ENCODE measurements at regions not wholly inside any gene's neighbourhood (a gene's known extent, or its start where the extent isn't known, plus 50 kb on each side); places are given as distances from the start of the nearest gene placed in this dataset.

DNA sequence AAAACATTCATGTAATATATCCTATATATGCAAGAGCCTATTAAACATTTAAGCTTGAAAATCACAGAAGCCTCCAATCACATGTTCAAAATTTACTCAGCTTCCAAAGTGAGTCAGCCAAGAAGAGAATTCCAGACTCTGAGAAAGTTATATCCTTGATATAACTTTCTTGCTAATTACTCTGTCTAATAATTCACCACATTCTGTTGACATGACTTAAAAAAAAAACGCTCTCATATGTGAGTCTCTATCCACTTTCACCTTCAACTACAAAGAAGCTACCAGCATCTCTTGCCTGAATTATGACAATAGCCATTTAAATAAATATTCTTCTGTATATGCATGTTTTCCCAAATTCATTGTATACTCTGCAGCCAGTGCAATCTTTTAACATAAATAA lies 1116.3 kb upstream of the CADM2 start:
- TF ChIP-seq, protein P1, sequence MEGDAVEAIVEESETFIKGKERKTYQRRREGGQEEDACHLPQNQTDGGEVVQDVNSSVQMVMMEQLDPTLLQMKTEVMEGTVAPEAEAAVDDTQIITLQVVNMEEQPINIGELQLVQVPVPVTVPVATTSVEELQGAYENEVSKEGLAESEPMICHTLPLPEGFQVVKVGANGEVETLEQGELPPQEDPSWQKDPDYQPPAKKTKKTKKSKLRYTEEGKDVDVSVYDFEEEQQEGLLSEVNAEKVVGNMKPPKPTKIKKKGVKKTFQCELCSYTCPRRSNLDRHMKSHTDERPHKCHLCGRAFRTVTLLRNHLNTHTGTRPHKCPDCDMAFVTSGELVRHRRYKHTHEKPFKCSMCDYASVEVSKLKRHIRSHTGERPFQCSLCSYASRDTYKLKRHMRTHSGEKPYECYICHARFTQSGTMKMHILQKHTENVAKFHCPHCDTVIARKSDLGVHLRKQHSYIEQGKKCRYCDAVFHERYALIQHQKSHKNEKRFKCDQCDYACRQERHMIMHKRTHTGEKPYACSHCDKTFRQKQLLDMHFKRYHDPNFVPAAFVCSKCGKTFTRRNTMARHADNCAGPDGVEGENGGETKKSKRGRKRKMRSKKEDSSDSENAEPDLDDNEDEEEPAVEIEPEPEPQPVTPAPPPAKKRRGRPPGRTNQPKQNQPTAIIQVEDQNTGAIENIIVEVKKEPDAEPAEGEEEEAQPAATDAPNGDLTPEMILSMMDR (IDR thresholded peaks at IDR 0.05), result no peak
- Histone ChIP-seq H3K27ac (no peak overlapping the region), H3K36me3 (no peaks in the 10 kb centered on the region), H3K4me1 (no peaks in the 10 kb centered on the region), H3K4me3 (no peak overlapping the region), H3K9me3 (no peaks in the 10 kb centered on the region), H3K27me3 (no peaks in the 10 kb centered on the region)
- in situ Hi-C loops (cut with MboI; ENCODE audit: low pct_ligation_motif_present in 1 of 4, low pct_unique_long_range_greater_than_20kb in 1 of 4, low sequenced_read_pairs in 3 of 4) (no loop called here), intact Hi-C loops (cut with DNase I; ENCODE audit: low total_unique reads) (no loop called here)
- DNase-seq, result no peak
- 20 to 51% methylated on average over 1 of the region's 1 CpG for WGBS, 2 donors (ENCODE audit: low coverage in 1 of 2)

DNA sequence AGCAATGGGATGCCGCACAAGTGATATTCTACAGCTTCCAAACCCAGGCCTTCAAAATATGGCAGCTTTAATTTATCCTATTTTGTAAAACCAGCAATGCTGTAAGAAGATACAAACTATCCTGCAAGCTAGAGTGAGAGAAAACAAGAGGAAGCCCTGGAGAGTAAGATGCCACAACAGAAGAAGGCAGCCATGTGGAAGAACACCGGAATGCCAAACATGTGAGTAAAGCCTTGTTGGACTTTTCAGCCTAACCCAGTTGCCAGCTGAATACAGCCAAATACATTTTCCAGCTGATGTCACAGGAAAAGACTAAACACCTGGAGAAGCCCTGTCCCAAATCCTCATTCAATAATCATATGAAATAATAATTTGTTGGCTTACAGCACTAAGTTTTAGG lies 1115.1 kb upstream of the CADM2 start:
- no peaks in the 10 kb centered on the region for H3K36me3 ChIP-seq
- intact Hi-C loops (cut with DNase I; ENCODE audit: low total_unique reads), result no loop called here

DNA sequence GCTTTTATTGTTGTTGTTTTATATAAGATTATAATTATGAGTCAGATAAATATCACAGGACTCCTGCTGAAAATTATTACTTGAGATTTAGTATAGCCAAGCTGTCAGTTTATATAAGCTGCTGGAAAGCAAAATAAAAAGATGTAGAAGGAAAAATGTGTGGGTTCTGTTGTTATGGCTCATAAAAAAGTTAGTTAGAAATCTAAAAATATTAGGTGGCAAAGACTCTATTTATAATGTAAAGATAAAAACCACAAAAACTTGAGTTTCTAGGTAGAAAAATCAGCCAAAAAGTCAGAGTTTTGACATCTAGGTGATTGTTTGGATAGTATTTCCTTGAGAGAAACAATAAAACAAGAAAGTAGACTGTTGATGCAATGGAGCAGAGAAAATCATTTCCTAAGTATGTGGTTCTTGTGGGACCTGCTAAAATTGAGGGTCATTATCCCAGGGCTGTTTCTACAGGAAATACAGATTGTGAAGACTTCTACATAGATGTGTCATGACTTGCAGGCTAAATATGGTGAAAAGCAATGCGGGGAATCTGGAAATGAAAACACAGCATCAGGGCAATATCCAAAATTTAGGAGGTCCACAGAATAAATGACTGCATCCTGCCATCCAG lies 1109.6 kb upstream of the CADM2 start:
- H3K4me1 ChIP-seq, result no peaks in the 10 kb centered on the region
- 80 to 86% methylated on average over 1 of the region's 1 CpG for WGBS, 2 donors (ENCODE audit: low coverage in 1 of 2)
- intact Hi-C loops (cut with DNase I; ENCODE audit: low total_unique reads) (no loop called here), in situ Hi-C loops (cut with MboI; ENCODE audit: low pct_ligation_motif_present in 1 of 4, low pct_unique_long_range_greater_than_20kb in 1 of 4, low sequenced_read_pairs in 3 of 4) (no loop called here)
- no peaks in the 10 kb centered on the region for H3K27me3 ChIP-seq
- no peaks in the 10 kb centered on the region for H3K36me3 ChIP-seq
- no peak for DNase-seq
- no peak overlapping the region for H3K4me3 ChIP-seq
- no peaks in the 10 kb centered on the region for H3K9me3 ChIP-seq
- TF ChIP-seq EP300 (IDR thresholded peaks at IDR 0.05; ENCODE audit: low read depth) (no peak), POLR2A (IDR thresholded peaks at IDR 0.05) (no peak), POLR2AphosphoS5 (IDR thresholded peaks at IDR 0.05) (no peak)
- TF ChIP-seq, protein P1 (IDR thresholded peaks at IDR 0.05), result no peak
- H3K27ac ChIP-seq, result no peak overlapping the region

More for the DNA sequence above, 1115.1 kb upstream of the CADM2 start:
- WGBS, 2 donors (ENCODE audit: low coverage in 1 of 2), result 57 to 87% methylated on average over 1 to 2 of the region's 2 CpGs
- no peaks in the 10 kb centered on the region for H3K4me1 ChIP-seq
- H3K4me3 ChIP-seq, result no peak overlapping the region
- no peaks in the 10 kb centered on the region for H3K27me3 ChIP-seq
- in situ Hi-C loops (cut with MboI; ENCODE audit: low pct_ligation_motif_present in 1 of 4, low pct_unique_long_range_greater_than_20kb in 1 of 4, low sequenced_read_pairs in 3 of 4), result no loop called here
- no peak for DNase-seq
- no peaks in the 10 kb centered on the region for H3K9me3 ChIP-seq
- TF ChIP-seq POLR2A (IDR thresholded peaks at IDR 0.05) (no peak), POLR2AphosphoS5 (IDR thresholded peaks at IDR 0.05) (no peak), EP300 (IDR thresholded peaks at IDR 0.05; ENCODE audit: low read depth) (no peak)
- TF ChIP-seq, protein P1 (IDR thresholded peaks at IDR 0.05), result no peak
- H3K27ac ChIP-seq, result no peak overlapping the region

DNA sequence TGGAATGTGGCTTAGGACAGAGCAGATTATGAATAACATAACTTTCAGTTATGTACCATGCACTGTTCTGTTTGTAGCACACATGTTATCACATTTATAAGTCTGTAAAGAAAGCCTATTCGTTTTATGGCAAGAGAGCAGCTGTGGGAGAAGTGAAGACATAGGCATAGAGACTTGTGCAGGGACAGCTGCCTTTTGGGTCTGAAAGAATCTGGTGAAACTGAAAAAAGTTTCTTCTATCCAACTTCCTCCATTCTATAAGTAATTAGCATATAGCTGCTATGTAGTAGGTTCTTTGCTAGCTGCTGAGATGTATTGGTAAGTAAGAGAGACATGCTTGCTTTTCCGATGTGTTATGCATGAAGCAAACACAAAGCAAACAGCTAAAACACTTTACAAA lies 1095.4 kb upstream of the CADM2 start:
- TF ChIP-seq, protein P1 (IDR thresholded peaks at IDR 0.05), result no peak
- TF ChIP-seq EP300 (IDR thresholded peaks at IDR 0.05; ENCODE audit: low read depth) (no peak), POLR2AphosphoS5 (IDR thresholded peaks at IDR 0.05) (no peak), POLR2A (IDR thresholded peaks at IDR 0.05) (no peak)
- WGBS, 2 donors (ENCODE audit: low coverage in 1 of 2), result 55 to 59% methylated on average over 2 of the region's 2 CpGs
- in situ Hi-C loops (cut with MboI; ENCODE audit: low pct_ligation_motif_present in 1 of 4, low pct_unique_long_range_greater_than_20kb in 1 of 4, low sequenced_read_pairs in 3 of 4) (no loop called here), intact Hi-C loops (cut with DNase I; ENCODE audit: low total_unique reads) (no loop called here)
- Histone ChIP-seq H3K4me3 (no peak overlapping the region), H3K36me3 (no peaks in the 10 kb centered on the region), H3K4me1 (no peaks in the 10 kb centered on the region), H3K9me3 (peaks cover 0 to 6% of the 10 kb centered on the region in 2 donors), H3K27me3 (no peaks in the 10 kb centered on the region), H3K27ac (no peak overlapping the region)
- no peak for DNase-seq

Measured in transverse colon (tissue), 4 donors.